ENCODE measurements at regions not wholly inside any gene's neighbourhood (a gene's known extent, or its start where the extent isn't known, plus 50 kb on each side); places are given as distances from the start of the nearest gene placed in this dataset.
"Not testable (repeated sequence)": the region's sequence is repeated elsewhere in the genome, so short reads cannot be mapped to it uniquely, and the experiment has no call there.

- no peak for DNase-seq (ENCODE audit: low read depth)
These were observed 790.3 kb downstream of the TMTC2 start for GRCh38 chr12:83476695-83477690.

- DNase-seq (ENCODE audit: low read depth), result no peak
These were observed 789.3 kb downstream of the TMTC2 start for GRCh38 chr12:83476006-83476405.

- DNase-seq (ENCODE audit: low read depth), result no peak
These were observed 787.7 kb downstream of the TMTC2 start for GRCh38 chr12:83474369-83474768.

GRCh38 chr12:83473408-83474095, 786.8 kb downstream of the TMTC2 start:
- no peak for DNase-seq (ENCODE audit: low read depth)

- DNase-seq (ENCODE audit: low read depth), result no peak
These were observed 786.1 kb downstream of the TMTC2 start for GRCh38 chr12:83472772-83473171.

- no peak for DNase-seq (ENCODE audit: low read depth)
These were observed 785.6 kb downstream of the TMTC2 start for GRCh38 chr12:83472350-83472749.

- DNase-seq (ENCODE audit: low read depth), result no peak
These were observed 784.6 kb downstream of the TMTC2 start for GRCh38 chr12:83471341-83471740.

GRCh38 chr12:83470749-83471148, 784.0 kb downstream of the TMTC2 start:
- no peak for DNase-seq (ENCODE audit: low read depth)

GRCh38 chr12:83468988-83469908, 782.5 kb downstream of the TMTC2 start:
- no peak for DNase-seq (ENCODE audit: low read depth)

GRCh38 chr12:83465632-83466031, 778.9 kb downstream of the TMTC2 start:
- DNase-seq (ENCODE audit: low read depth), result no peak

GRCh38 chr12:83462419-83462818, 775.7 kb downstream of the TMTC2 start:
- DNase-seq (ENCODE audit: low read depth), result no peak

GRCh38 chr12:83461336-83461935, 774.7 kb downstream of the TMTC2 start:
- no peak for DNase-seq (ENCODE audit: low read depth)

- no peak for DNase-seq (ENCODE audit: low read depth)
These were observed 764.5 kb downstream of the TMTC2 start for GRCh38 chr12:83451189-83451588.

GRCh38 chr12:83434600-83434999, 747.9 kb downstream of the TMTC2 start:
- no peak for DNase-seq (ENCODE audit: low read depth)

- no peak for DNase-seq (ENCODE audit: low read depth)
These were observed 745.5 kb downstream of the TMTC2 start for GRCh38 chr12:83432176-83432719.

- not testable (repeated sequence) for DNase-seq (ENCODE audit: low read depth)
These were observed 741.0 kb downstream of the TMTC2 start for GRCh38 chr12:83427586-83428136.

GRCh38 chr12:83414981-83415380, 728.3 kb downstream of the TMTC2 start:
- DNase-seq (ENCODE audit: low read depth), result no peak

- no peak for DNase-seq (ENCODE audit: low read depth)
These were observed 722.1 kb downstream of the TMTC2 start for GRCh38 chr12:83408851-83409250.

- DNase-seq (ENCODE audit: low read depth), result no peak
These were observed 721.4 kb downstream of the TMTC2 start for GRCh38 chr12:83408146-83408545.

- no peak for DNase-seq (ENCODE audit: low read depth)
These were observed 717.8 kb downstream of the TMTC2 start for GRCh38 chr12:83404521-83404920.

Measured in myocyte (in vitro differentiated cells).